Nucleus accumbens (tissue), 56 donors: ENCODE measurements at regions not wholly inside any gene's neighbourhood (a gene's known extent, or its start where the extent isn't known, plus 50 kb on each side); places are given as distances from the start of the nearest gene placed in this dataset.

Experiments
- DNase-seq, 56 donors: peaks; one replicate each; lab custom pipeline; 2025; lab: John Stamatoyannopoulos, UW

DNA sequence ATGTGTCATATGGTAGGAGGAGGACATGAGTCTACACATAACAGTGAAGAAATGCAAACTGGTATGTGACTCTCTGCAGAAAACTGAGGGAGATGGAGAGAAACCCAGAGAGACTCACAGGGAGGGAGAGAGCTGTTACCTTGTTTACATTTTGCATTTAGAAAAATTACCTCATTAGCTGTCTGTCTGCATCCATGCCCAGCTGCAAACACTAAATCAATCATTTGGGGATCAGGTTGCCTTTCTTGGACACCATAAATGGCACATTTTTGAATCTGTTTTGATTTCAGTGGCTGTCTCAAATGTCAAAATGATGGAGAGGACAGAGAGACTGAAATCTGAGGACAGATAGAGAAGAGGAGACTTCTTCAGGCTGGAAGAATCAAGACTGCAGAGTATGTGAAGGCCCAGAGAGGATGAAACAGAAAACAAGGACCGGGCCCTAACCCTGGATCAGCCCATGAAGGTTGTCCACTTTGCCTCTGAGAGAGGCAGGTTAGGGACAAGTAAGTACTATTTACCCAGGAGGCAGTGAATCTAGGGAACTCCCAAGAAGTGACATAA, 92.2 kb downstream of the UNC5CL start:
- DNase-seq, result no peak

DNA sequence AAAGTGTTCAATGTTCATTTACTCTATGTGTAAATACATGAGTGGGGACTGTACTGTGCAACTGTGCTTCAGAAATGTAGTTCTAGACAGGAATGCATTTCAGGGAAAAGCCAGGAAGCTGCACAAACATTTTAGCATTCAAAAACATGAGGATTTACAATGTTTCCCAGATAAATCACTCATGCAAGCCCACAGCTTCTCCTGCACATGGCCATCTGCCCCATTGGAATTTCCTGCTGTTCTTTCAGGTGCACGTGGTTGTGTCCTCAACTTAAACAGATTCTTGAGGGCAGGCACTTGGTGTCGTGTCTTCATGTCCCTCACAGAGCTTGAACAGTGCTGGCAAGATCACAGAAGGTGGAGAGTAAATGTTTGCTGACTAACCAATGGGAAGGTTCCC, 101.5 kb downstream of the UNC5CL start:
- DNase-seq, result no peak

- no peak for DNase-seq
Observed at GRCh38 chr6:40936818-40937251, 102.2 kb downstream of the UNC5CL start.

DNA sequence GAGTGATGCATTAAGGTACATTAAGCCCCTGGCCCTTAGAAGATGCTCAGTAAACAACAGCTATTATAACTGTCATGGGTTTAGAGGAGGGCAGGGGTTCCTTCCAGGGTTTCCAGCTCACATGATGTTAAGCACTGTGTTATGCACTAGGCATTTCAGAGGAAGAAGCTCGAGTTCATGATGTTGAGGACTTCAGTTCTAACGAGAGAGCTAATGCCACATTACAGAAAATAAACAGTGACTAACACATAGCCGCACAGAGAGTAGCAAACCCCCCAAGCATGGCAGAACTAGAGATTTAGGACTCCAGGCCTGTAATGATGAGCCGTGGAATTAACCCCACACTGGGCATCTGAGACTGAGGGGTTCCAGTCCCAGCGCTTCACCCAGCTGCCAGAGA, 105.2 kb downstream of the UNC5CL start:
- no peak for DNase-seq

GRCh38 chr6:40932953-40933352, 106.1 kb downstream of the UNC5CL start:
- no peak for DNase-seq

GRCh38 chr6:40932366-40932765, 106.7 kb downstream of the UNC5CL start:
- DNase-seq, result no peak

GRCh38 chr6:40931931-40932330, 107.1 kb downstream of the UNC5CL start:
- no peak for DNase-seq

DNA sequence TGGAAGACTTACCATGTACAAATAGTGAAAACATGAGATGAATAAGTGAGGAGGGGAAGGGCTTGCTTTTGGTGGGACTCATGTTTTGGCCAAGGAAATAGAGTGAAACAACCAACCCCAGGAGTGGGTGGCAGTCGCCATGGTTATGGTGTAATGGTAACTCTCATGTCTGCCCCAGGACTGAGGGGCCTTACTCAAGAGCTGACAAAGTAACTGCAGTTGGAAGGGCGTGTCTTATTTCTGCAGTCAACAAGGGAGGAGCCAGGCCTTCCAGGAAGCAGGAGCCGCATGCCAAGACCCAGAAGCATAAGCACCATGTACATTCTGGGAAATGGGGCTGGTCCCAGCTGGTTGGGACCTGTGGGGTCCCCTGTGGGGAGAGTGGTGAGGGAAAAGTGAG, 108.5 kb downstream of the UNC5CL start:
- no peak for DNase-seq

DNA sequence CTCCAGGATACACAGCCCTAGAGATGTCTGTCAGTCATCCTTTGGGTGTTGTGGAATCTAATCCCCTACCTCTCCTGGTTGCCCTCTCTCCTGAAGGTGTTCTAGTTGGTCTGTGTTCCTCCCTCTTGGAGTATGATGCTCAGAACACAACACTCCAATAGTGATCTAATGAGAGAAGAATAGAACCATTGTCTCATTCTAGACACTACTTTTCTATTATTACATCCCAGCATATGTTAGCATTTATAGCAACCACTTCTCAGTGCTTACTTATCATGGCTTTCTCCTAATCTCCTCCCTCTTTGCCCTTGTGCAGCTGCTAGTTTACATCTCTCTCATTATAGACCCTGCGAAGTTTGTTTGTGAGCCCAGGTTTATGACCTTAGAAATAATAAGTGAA, 109.0 kb downstream of the UNC5CL start:
- DNase-seq, result no peak

GRCh38 chr6:40929176-40929575, 109.8 kb downstream of the UNC5CL start:
- DNase-seq, result no peak

DNA sequence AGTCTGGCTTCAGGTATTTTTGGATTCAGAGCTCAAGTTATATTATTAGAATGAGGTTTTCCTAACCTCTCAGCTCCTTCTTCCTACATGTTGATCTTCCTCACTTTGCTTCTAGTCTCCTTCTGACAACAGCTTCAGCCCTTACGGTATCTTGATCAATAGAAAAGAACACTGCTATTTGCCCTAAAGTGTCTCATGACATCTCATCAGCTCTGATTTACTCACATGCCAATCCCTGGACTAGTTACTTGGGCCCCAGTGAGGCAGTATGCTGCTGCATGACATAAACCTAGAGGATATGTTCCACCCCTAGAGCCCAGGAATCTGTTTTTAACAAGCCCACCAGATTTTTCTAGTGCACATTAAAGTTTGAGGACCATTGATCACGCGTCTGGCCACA, 110.3 kb downstream of the UNC5CL start:
- no peak for DNase-seq

GRCh38 chr6:40928307-40928706, 110.7 kb downstream of the UNC5CL start:
- no peak for DNase-seq

DNA sequence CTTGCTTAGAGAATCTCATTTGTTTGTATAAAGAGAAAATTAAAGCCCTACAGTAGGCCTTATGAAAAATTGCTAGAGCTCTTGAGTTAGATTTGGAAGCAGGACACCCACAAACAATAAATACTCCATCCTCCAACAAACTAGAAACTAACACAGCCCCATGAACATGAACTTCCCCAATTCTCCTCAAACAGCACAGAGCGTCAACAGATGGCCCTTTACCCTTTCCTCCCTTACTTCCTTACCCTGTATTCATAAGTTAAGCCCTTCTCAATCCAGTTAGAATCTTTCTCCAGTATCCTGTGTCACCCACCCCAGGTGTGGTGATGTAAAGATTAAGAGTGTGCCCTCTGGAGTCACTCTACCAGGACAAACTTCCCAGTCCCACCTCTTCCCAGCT, 113.7 kb downstream of the UNC5CL start:
- no peak for DNase-seq

DNA sequence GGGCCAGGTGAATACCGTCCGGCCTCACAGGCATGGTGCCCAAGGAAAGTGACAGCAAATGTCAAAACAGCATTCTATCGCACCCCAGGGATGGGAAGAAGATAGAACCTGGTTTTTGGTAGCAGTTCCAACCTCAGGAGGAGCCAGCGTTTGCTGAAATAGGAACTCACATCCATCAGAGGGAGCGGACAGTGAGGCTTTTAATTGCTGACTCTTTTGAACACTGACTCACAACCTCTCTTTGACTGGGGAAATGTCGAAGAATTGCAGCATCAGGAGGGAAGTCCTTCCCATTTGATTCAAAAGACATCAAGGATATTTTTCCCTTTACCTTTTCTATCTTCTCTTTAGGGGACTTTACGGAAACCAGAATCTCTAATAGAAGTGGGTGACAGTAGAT, 114.2 kb downstream of the UNC5CL start:
- DNase-seq, result no peak

GRCh38 chr6:40923880-40924279, 115.1 kb downstream of the UNC5CL start:
- no peak for DNase-seq

- no peak for DNase-seq
Observed at GRCh38 chr6:40923326-40923725, 115.7 kb downstream of the UNC5CL start.

DNA sequence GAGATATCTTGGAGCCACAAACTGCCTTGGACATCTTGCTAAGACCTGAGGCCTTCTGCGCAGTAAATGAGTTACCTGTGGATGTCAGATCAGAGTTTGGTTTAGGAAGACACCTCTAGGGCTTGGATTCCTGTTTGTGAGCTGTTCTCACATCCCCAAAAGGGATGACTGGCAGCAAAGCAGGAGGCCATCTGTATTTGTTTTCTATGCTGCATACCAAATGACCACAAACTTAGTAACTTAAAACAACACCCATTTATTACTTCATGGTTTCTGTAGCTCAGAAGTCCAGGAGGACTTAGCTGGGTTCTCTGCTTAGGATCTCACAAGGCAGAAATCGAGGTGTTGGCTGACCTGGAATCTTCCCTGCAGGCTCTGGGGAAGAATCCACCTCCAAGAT, 116.7 kb downstream of the UNC5CL start:
- no peak for DNase-seq

DNA sequence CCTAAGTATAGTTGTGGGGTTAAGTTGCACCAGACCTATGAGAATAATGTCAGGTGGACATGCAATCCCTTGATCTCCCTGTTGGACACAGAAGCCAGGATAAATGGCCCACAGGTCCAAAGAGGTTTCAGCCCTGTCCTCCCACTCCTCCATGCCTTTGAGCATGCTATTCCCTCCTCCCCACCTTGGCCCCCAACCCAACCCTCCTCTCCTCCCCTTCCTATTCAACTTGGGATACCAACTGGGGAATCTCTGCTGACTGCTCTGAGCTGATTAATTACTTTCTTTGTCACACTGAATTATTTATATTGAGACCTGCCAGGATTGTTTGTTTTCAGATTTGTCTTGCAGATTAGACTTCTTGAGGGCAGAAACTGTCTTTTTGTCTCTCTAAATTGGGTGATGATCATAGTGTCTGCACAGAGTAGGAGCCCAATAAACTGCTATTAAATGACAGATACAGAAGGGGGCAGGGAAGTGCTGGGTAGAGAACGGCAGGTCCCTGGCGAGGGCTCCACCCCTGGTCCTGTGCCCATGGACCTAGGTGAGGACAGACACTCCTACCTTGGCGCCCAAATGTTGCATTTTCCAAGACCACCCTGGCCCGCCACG, 120.9 kb downstream of the UNC5CL start:
- DNase-seq, result no peak

DNA sequence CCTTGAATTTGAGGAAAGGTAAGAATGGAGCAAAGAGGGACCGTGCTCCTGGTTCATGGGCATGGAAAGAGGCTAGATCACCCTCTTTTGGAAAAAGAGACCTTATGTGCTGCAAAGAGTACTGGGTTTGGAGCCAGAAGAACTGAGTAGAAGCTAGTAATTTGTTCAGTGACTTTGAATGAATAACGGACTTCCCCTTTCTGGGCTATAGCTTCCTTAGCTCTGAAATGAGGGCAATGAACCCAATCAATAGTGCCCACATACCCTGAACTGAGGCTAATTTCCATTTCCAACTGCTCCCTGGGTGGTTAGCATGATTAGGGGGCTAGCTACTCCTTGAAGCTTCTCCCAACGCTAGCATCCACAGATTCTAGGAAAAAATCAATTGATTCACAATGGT, 121.4 kb downstream of the UNC5CL start:
- no peak for DNase-seq

GRCh38 chr6:40916845-40917244, 122.2 kb downstream of the UNC5CL start:
- DNase-seq, result no peak

GRCh38 chr6:40915165-40915564, 123.9 kb downstream of the UNC5CL start:
- DNase-seq, result no peak

DNA sequence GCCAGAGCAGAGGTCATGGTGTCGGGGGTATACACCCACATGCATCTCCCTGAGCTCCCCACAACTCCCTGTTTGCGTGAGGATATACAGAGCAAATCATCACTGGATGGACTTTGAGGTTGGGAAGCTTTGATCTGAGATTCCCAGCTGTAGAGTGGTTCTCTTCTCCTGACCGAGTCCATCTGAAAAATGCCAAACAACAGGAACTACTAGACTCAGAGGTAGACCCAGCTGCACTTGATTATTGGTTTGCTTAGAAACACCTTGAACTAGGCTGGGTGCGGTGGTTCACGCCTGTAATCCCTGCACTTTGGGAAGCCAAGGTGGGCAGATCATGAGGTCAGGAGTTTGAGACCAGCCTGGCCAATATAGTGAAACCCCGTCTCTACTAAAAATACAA, 125.0 kb downstream of the UNC5CL start:
- no peak for DNase-seq
